Stimulated activated memory B cell treated with anti-CD40 and anti-IgM and Interleukin-4, amounts not matched to agents 10 μg/mL and 1 μg/mL and 100 μg/mL, for 72 hours (primary cell): ENCODE measurements at regions not wholly inside any gene's neighbourhood (a gene's known extent, or its start where the extent isn't known, plus 50 kb on each side); places are given as distances from the start of the nearest gene placed in this dataset.
"Not testable (repeated sequence)": the region's sequence is repeated elsewhere in the genome, so short reads cannot be mapped to it uniquely, and the experiment has no call there.

Experiments used
- ATAC-seq: fragments of 150-1000 bp; cut with Tn5 transposase; 2 replicates; pipeline ENCODE4 v1.10.0; 2021
- H3K27ac Mint-ChIP-seq: one replicate; pipeline ENCODE4 v1.8.0; 2022; ENCODE audit warnings: mild to moderate bottlenecking, mixed read lengths
- H3K27me3 Mint-ChIP-seq: one replicate; pipeline ENCODE4 v1.8.0; 2022; ENCODE audit warnings: mixed read lengths
- H3K36me3 Mint-ChIP-seq: one replicate; pipeline ENCODE4 v1.8.0; 2022; ENCODE audit warnings: mixed read lengths
- H3K4me1 Mint-ChIP-seq: one replicate; pipeline ENCODE4 v1.8.0; 2022; ENCODE audit warnings: mixed read lengths
- H3K4me3 Mint-ChIP-seq: one replicate; pipeline ENCODE4 v1.8.0; 2022; ENCODE audit warnings: mild to moderate bottlenecking, moderate library complexity, mixed read lengths
- H3K9me3 Mint-ChIP-seq: one replicate; pipeline ENCODE4 v1.8.0; 2022; ENCODE audit warnings: mixed read lengths

DNA sequence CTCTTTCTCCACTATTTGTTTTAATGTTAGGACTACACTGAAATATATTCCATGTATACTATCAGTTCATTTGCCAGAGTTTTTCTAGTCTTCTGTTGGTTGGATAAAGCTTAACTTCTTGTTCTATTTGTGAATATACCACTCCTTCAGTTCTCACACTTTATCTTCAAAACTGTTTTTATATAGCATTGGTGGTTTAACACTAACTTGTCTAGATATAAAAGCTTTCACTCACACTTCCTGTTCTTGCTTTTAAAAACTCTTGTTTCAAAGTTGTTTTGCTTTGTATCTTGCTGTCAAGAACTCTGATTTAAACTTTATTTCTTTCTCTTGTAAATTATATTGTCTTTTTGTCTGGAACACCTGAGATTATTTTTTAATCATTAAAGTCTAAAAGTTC lies 226.8 kb upstream of the TENT5A start:
- ATAC-seq, result no peak
- no peak overlapping the region for H3K27ac Mint-ChIP-seq
- no peaks in the 10 kb centered on the region for H3K36me3 Mint-ChIP-seq
- H3K4me3 Mint-ChIP-seq, result no peak overlapping the region
- peaks cover 13% of the 10 kb centered on the region for H3K9me3 Mint-ChIP-seq
- H3K4me1 Mint-ChIP-seq, result no peaks in the 10 kb centered on the region
- no peaks in the 10 kb centered on the region for H3K27me3 Mint-ChIP-seq

DNA sequence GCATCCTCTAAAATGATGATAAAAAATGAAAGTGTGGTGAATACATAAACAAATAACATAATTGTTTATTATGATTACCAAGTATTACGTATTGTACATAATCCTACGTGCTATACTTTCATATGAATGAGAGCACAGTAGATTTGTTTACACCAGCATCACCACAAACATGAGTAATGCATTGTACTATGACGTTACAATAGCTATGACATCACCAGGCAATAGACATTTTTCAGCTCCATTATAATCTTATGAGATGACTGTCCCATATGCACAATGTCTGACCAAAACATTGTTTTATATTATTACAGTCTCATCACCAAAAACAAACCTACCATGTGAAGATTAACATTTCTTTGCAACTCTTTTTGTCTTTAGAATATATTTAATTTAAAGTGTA lies 225.7 kb upstream of the TENT5A start:
- Mint-ChIP-seq H3K27me3 (no peaks in the 10 kb centered on the region), H3K36me3 (no peaks in the 10 kb centered on the region), H3K4me1 (no peaks in the 10 kb centered on the region), H3K27ac (no peak overlapping the region), H3K4me3 (no peak overlapping the region), H3K9me3 (peaks cover 13% of the 10 kb centered on the region)
- ATAC-seq, result no peak

DNA sequence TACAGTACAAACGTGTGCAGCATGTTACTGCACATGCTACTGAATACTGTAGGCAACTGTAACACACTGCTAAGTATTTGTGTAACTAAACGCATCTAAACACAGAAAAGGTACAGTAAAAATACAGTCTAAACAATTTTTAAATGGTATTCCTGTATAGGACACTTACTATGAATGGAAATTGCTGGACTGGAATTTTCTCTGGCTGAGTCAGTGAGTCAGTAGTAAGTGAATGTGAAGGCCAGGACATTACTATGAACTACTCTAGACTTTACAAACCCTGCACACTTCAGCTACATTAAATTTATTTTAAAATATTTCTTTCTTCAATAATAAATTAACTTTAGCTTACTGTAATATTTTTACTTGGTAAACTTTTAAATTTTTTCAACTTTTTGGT lies 225.0 kb upstream of the TENT5A start:
- Mint-ChIP-seq H3K27ac (no peak overlapping the region), H3K36me3 (no peaks in the 10 kb centered on the region), H3K27me3 (no peaks in the 10 kb centered on the region), H3K4me3 (no peak overlapping the region), H3K4me1 (no peaks in the 10 kb centered on the region), H3K9me3 (peaks cover 13% of the 10 kb centered on the region)
- ATAC-seq, result no peak

DNA sequence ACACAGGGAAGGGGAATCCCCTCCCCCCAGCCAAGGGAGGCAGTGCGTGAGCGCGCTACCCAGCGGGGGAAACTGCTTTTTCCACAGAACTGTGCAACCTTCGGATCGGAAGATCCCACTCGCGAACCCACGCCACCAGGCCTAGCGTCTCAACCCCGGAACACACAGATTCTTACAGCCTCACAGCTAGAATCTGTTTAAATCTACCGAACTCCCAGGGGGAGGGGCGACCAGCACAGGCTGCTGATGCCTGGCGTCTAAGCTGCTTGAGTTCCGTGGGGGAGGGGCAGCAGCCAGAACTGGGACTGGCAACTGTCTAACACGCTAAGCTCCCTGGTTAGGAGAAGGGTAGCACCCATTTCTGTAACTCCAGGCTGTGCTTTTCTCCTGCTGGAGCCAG lies 217.3 kb upstream of the TENT5A start:
- H3K4me1 Mint-ChIP-seq, result no peaks in the 10 kb centered on the region
- no peak overlapping the region for H3K4me3 Mint-ChIP-seq
- ATAC-seq, result no peak
- peaks cover 14% of the 10 kb centered on the region for H3K27me3 Mint-ChIP-seq
- H3K9me3 Mint-ChIP-seq, result peaks cover 7% of the 10 kb centered on the region
- H3K27ac Mint-ChIP-seq, result no peak overlapping the region
- H3K36me3 Mint-ChIP-seq, result no peaks in the 10 kb centered on the region

DNA sequence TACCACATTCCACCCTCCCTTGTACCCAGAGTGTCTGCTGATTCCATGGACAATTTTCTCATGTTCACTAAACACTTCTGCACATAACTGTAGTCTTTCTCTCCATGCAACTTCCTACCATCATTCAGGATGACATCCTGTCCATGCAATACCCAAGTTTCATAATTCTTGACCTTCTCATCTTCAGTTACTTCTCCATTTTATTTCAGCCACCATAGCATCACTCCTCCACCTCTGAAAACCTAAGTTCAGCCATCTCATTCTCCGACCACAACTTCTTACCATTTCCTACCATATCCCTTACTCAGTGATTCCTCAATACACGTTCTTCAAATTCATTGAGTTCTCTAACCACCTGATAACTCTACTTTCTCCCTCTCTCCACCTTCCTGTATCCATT lies 216.5 kb upstream of the TENT5A start:
- Mint-ChIP-seq H3K9me3 (peaks cover 7% of the 10 kb centered on the region), H3K27ac (no peak overlapping the region), H3K27me3 (peaks cover 14% of the 10 kb centered on the region), H3K4me1 (no peaks in the 10 kb centered on the region), H3K36me3 (no peaks in the 10 kb centered on the region), H3K4me3 (no peak overlapping the region)
- no peak for ATAC-seq

DNA sequence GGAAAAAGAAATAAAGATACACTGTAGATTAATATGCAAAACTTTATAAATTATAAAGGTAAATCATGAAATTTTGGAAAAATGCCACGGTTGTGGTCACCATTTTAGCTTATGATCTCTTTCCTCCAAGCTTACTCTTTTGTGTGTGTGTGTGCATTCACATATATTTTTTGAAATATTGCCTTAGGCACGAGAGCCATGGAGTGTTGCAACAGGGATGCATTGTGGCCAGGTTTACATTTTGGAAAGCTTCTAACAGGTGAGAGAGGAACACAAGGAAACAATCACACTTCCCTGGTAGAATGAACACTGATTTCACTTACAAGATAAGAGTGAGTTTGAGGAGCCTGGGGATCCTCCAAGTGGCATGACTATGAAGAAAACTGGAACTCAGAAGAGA lies 214.5 kb upstream of the TENT5A start:
- H3K27ac Mint-ChIP-seq, result no peak overlapping the region
- H3K9me3 Mint-ChIP-seq, result peaks cover 4% of the 10 kb centered on the region
- ATAC-seq, result no peak
- peaks cover 14% of the 10 kb centered on the region for H3K27me3 Mint-ChIP-seq
- no peaks in the 10 kb centered on the region for H3K36me3 Mint-ChIP-seq
- no peak overlapping the region for H3K4me3 Mint-ChIP-seq
- H3K4me1 Mint-ChIP-seq, result no peaks in the 10 kb centered on the region

DNA sequence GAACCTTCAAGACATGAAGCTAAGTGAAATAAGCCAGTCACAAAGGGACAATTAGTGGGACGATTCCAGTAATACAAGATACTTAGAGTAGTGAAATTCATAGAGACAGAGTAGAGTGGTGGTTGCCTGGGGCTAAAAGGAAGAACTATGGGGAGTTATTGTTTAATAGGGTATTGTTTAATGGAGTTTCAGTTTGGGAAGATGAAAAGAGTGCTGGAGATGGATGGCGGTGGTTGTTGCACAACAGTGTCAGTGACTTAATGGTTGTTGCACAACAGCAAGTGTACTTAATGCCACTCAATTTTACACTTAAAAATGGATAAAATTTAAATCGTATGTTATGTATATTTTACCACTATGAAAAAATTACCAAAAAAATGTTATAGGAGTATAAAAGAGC lies 209.7 kb upstream of the TENT5A start:
- H3K27ac Mint-ChIP-seq, result no peak overlapping the region
- no peaks in the 10 kb centered on the region for H3K4me1 Mint-ChIP-seq
- ATAC-seq, result no peak
- H3K9me3 Mint-ChIP-seq, result peaks cover 3% of the 10 kb centered on the region
- H3K27me3 Mint-ChIP-seq, result no peaks in the 10 kb centered on the region
- no peaks in the 10 kb centered on the region for H3K36me3 Mint-ChIP-seq
- no peak overlapping the region for H3K4me3 Mint-ChIP-seq

DNA sequence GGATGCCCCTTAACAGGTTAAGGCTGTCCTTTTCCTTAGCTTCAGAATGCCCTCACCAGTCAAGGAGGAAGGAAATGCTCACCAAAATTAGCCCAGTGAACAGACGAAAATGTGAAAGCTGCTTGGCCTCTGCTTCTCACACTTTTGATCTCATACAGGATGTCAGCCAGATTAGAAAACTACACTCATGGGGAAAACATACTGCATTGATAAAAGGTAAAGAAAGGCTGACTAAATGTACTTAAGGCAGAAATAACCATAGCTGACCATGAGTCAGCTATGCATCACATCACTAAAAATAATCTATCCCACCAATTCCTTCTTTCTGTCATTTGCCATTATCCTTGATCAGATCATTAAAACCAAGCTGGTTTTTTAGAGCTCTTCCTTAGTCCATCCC lies 198.4 kb upstream of the TENT5A start:
- H3K27me3 Mint-ChIP-seq, result no peaks in the 10 kb centered on the region
- ATAC-seq, result no peak
- H3K4me1 Mint-ChIP-seq, result no peaks in the 10 kb centered on the region
- H3K27ac Mint-ChIP-seq, result no peak overlapping the region
- no peak overlapping the region for H3K4me3 Mint-ChIP-seq
- H3K9me3 Mint-ChIP-seq, result no peaks in the 10 kb centered on the region
- no peaks in the 10 kb centered on the region for H3K36me3 Mint-ChIP-seq

DNA sequence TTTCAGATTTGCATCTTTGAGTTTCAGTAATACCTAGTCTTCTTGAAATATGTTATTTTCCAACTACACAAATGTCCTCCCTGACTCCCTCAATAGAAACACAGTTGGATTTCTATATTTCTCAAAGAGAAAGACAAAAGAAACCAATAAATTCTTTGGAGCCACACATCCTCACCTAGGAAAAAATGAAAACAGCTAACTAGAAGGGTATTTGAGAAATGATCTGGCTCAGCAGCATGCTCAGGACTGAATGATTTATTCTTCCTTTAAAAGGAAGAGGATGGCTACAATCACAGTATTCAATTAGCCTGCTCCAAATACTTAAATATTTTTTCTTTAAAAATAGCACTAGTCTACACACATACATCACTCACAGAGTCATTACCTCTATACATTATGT lies 196.4 kb upstream of the TENT5A start:
- Mint-ChIP-seq H3K9me3 (no peaks in the 10 kb centered on the region), H3K4me3 (no peak overlapping the region), H3K27ac (no peak overlapping the region), H3K27me3 (no peaks in the 10 kb centered on the region), H3K36me3 (no peaks in the 10 kb centered on the region), H3K4me1 (no peaks in the 10 kb centered on the region)
- no peak for ATAC-seq

DNA sequence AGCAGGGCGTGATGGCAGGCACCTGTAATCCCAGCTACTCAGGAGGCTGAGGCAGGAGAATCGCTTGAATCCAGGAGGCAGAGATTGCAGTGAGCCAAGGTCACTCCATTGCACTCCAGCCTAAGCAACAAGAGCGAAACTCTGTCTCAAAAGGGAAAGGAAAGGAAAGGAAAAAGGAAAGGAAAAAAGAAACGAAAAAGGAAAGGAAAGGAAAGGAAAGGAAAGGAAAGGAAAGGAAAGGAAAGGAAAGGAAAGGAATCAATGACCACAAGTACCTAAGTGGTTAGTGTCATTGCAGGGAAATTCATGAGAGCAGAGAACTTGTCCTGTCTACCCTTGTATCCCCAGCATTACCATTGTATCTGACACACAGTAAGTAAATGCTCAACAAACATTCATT lies 195.7 kb upstream of the TENT5A start:
- H3K9me3 Mint-ChIP-seq, result not testable (repeated sequence)

DNA sequence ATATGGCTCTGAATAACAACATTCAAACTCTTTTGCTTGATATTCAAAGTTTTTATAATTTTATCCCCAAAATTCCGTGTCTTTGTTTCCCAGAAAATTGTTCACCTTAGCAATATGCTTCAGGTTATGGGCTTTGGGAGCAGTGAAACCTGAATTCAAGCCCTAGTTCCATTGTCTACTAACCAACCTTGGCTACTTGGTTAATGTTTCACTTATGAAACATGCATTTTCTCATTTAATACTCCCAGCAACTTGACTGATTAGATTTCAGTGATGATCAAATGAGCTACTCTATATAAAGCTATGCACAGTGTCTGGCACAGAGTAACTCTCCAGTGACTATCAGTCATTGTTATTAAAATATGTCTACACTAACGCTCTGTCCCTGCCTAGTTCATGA lies 192.2 kb upstream of the TENT5A start:
- Mint-ChIP-seq H3K9me3 (no peaks in the 10 kb centered on the region), H3K27me3 (no peaks in the 10 kb centered on the region), H3K27ac (no peak overlapping the region), H3K4me1 (no peaks in the 10 kb centered on the region), H3K4me3 (no peak overlapping the region), H3K36me3 (no peaks in the 10 kb centered on the region)
- no peak for ATAC-seq

More for the DNA sequence above, 195.7 kb upstream of the TENT5A start:
- H3K36me3 Mint-ChIP-seq, H3K4me3 Mint-ChIP-seq, H3K27me3 Mint-ChIP-seq, ATAC-seq, H3K27ac Mint-ChIP-seq, H3K4me1 Mint-ChIP-seq: not testable (repeated sequence)

DNA sequence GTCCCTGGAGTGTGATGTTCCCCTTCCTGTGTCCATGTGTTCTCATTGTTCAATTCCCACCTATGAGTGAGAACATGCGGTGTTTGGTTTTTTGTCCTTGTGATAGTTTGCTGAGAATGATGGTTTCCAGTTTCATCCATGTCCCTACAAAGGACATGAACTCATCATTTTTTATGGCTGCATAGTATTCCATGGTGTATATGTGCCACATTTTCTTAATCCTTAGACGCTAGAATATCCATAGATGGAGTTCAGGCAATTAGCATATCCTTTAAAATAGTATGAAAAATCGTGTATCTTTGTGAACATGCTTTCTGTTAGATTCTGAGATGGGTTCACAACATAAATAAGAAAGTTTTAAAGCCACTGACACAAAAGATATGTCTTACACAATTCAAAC lies 190.4 kb upstream of the TENT5A start:
- not testable (repeated sequence) for H3K27ac Mint-ChIP-seq, H3K27me3 Mint-ChIP-seq, H3K36me3 Mint-ChIP-seq, ATAC-seq, H3K4me1 Mint-ChIP-seq, H3K4me3 Mint-ChIP-seq, H3K9me3 Mint-ChIP-seq

DNA sequence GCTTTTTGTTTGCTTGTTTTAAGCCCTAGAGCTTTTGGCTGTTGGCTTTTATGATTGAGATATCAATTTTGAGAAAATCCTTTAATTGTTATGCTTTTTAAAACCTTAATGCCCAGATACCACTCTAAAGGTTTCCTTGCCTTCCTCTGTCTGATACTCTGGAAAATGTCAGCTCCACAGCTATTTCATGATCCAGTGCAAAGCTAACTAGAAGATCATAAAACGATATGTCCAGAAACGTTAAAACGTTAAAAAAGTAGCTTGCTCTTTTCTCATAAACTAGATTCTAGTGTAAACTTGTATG lies 189.5 kb upstream of the TENT5A start:
- ATAC-seq, result no peak
- Mint-ChIP-seq H3K27ac (no peak overlapping the region), H3K9me3 (peaks cover 3% of the 10 kb centered on the region), H3K4me3 (no peak overlapping the region), H3K27me3 (no peaks in the 10 kb centered on the region), H3K4me1 (no peaks in the 10 kb centered on the region), H3K36me3 (no peaks in the 10 kb centered on the region)

DNA sequence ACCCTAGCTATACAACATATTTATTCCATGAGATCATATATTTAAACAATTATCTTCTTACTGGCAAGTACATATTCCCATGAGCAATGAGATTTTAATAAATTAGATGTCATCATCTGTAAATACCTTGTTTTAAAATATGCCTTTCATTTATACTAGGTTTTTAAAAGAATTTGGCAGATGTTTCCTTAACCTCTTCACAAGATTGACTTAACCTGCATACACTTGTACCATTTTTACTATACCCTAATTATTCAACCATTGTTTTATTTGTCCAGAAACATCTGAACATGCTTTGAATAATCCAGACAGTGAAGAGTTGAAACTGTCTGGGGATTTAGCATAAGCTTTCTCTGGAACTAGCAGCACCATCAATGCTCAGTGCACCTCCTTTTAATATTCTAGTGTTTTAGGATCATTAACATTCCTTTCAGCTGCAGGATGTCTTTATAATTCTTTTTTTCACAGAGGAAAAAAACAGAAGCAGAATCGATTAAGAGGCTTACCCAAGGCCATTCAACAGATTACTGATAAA lies 188.0 kb upstream of the TENT5A start:
- H3K27ac Mint-ChIP-seq, result no peak overlapping the region
- no peak for ATAC-seq
- no peak overlapping the region for H3K4me3 Mint-ChIP-seq
- H3K9me3 Mint-ChIP-seq, result peaks cover 6% of the 10 kb centered on the region
- no peaks in the 10 kb centered on the region for H3K36me3 Mint-ChIP-seq
- no peaks in the 10 kb centered on the region for H3K4me1 Mint-ChIP-seq
- H3K27me3 Mint-ChIP-seq, result no peaks in the 10 kb centered on the region

DNA sequence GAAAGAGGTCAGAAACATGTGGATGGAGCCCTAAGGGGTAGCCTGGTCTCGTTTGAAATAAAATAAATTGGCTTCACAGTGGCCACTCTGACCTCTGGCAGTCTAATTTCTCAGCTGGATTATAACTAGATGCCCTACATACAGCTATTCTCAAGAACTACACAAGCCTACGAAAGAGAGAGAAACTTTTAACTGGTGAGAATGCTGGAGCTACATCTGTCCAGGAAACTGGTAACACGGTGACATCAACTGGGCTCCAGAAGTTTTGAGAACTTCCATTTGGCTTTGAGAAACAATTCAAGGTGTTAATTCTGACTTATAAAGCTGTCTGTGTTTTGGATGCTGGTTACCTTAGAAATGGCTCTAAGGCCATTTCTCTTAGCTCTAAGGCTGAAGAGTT lies 187.3 kb upstream of the TENT5A start:
- Mint-ChIP-seq H3K4me1 (no peaks in the 10 kb centered on the region), H3K4me3 (no peak overlapping the region), H3K27ac (no peak overlapping the region), H3K9me3 (peaks cover 6% of the 10 kb centered on the region), H3K27me3 (no peaks in the 10 kb centered on the region), H3K36me3 (no peaks in the 10 kb centered on the region)
- ATAC-seq, result peak; percentile 27

DNA sequence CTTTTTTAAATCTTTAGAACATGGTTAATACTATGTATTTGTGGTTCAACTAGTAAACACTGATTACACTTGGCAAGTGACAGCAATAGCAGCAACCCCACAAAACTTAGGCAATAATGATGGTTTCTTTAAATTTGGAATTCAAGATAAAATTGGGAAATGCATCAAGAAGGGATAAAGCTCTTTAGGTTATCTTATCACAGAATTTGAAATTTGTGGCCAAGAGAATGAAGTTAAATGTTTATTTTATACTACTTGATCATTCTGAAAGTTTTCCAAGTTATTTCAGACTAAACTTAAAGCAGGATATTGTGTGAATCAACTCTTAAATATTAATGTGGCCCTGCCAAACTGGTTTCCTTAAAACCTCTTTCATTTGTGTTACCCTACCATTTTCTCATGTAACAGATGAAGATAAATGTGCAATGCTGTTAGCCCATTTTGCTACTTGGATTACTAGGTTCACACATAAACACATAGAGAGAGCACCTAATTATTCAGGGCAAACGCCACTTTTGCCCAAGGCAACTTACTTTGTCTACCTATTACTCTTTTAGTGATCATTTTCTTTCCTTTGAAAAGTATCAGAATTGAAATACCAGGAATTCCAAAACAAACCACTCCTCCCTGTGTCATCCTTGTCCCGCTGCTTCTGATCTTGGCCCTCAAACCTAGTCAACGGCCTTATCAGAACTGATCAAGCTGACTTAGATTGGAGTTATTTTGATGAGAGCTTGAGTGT lies 186.7 kb upstream of the TENT5A start:
- no peaks in the 10 kb centered on the region for H3K36me3 Mint-ChIP-seq
- peaks cover 6% of the 10 kb centered on the region for H3K9me3 Mint-ChIP-seq
- no peak overlapping the region for H3K27ac Mint-ChIP-seq
- ATAC-seq, result no peak
- no peak overlapping the region for H3K4me3 Mint-ChIP-seq
- no peaks in the 10 kb centered on the region for H3K4me1 Mint-ChIP-seq
- H3K27me3 Mint-ChIP-seq, result no peaks in the 10 kb centered on the region
